Heart left ventricle (tissue), 16 donors: ENCODE measurements at regions not wholly inside any gene's neighbourhood (a gene's known extent, or its start where the extent isn't known, plus 50 kb on each side); places are given as distances from the start of the nearest gene placed in this dataset.

ENCODE experiments used
- ATAC-seq, 4 donors: fragments of 200-7000 bp; cut with Tn5 transposase; one replicate each; pipeline ENCODE4 v1.9.1; 2020 to 2022; ENCODE audit warnings: moderate library complexity in 4 of 4, mild to moderate bottlenecking in 3 of 4, moderate number of reproducible peaks in 1 of 4
- DNase-seq, 5 donors: peaks; one replicate each; pipeline ENCODE4 v3.0.0-alpha.2; 2020
- H3K27ac ChIP-seq, 12 donors: fragments of 200-600 bp; sonication (generic) in 4 of 12; one replicate each; pipeline versions ENCODE4 v1.5.0 to v1.8.0; 2016 to 2022; ENCODE audit warnings: mild to moderate bottlenecking in 2 of 12
- H3K27me3 ChIP-seq, 9 donors: fragments of 200-600 bp; sonication (generic) in 2 of 9; one replicate each; pipeline versions ENCODE4 v1.5.1 to v1.8.0; 2016 to 2022; ENCODE audit warnings: mild to moderate bottlenecking in 3 of 9
- H3K36me3 ChIP-seq, 9 donors: fragments of 200-600 bp; sonication (generic) in 2 of 9; one replicate each; pipeline versions ENCODE4 v1.5.0 to v1.8.0; 2018 to 2022; ENCODE audit warnings: mild to moderate bottlenecking in 2 of 9
- H3K4me1 ChIP-seq, 12 donors: fragments of 200-600 bp; sonication (generic) in 4 of 12; one replicate each; pipeline versions ENCODE4 v1.5.0 to v1.8.0; 2016 to 2022; ENCODE audit warnings: mild to moderate bottlenecking in 3 of 12
- H3K4me3 ChIP-seq, 12 donors: fragments of 200-600 bp; sonication (generic) in 4 of 12; one replicate each; pipeline versions ENCODE4 v1.5.0 to v1.8.0; 2017 to 2022; ENCODE audit warnings: mild to moderate bottlenecking in 9 of 12, moderate library complexity in 4 of 12
- H3K9me3 ChIP-seq, 12 donors: fragments of 200-600 bp; sonication (generic) in 4 of 12; one replicate each; pipeline versions ENCODE4 v1.5.0 to v1.8.0; 2016 to 2022; ENCODE audit warnings: mild to moderate bottlenecking in 1 of 12
- POLR2A ChIP-seq, 2 donors: fragments of 450-650 bp; IDR thresholded peaks; one replicate each; pipeline ENCODE4 v1.6.1; 2017; ENCODE audit warnings: antibody characterized with exemption in 2 of 2, mild to moderate bottlenecking in 2 of 2, moderate library complexity in 2 of 2
- WGBS, 4 donors: extraction: QIAGEN DNeasy Blood & Tissue Kit in 2 of 4; methylation state at CpG; one replicate each; pipeline versions ENCODE4 v1.1.5 to v1.1.7; 2013 to 2018; 5-methylcytosine and 5-hydroxymethylcytosine counted together
- intact Hi-C, 10 donors: fragments of 100-400 bp; cut with DNase I; formaldehyde crosslinking; loops; one replicate each; pipeline versions ENCODE4 v1.11.1 to v1.14.2; 2022
- TF ChIP-seq, protein P1 (sequence below), 12 donors: fragments of 200-600 bp; sonication (generic) in 4 of 12; IDR thresholded peaks; one replicate each; pipeline versions ENCODE4 v1.5.0 to v1.8.0; 2018 to 2022; ENCODE audit warnings: antibody characterized with exemption in 12 of 12, mild to moderate bottlenecking in 5 of 12
- donor health status: ischemic (EF 13 %, LVEDD 7.1; RV severe dilation, severe dysfunction).
- donor health status: healthy with polysubstance abuse.
- donor health status: DM: no; HTN: yes; CAD: no.
- donor health status: DM: no; HTN: no; CAD: no.
- donor health status: ischemic (EF 25% LVEDD 6.9; RV normal size, moderate dysfunction).
- donor health status: ischemic (EF 25% LVEDD 5.7; RV mildly dilated, moderate dysfunction).
- donor health status: healthy.
- donor health status: DM: yes; HTN: yes; CAD: no.
- donor health status: ischemic (EF 35%, LVEDD 5.7; RV mildly dilated, moderate dysfunction).
- donor health status: nonischemic (EF 11% LVEDD 7.7; RV severe dilation, severe dysfunction).
- donor health status: DM: yes; HTN: yes; CAD: no.
- donor health status: PGD.
- donor health status: ischemic (EF 29% LVEDD 5.4; RV normal size, mild dysfunction).
- donor health status: nonischemic (EF 23%, LVEDD 6.1; RV moderate dilation, normal function).

DNA sequence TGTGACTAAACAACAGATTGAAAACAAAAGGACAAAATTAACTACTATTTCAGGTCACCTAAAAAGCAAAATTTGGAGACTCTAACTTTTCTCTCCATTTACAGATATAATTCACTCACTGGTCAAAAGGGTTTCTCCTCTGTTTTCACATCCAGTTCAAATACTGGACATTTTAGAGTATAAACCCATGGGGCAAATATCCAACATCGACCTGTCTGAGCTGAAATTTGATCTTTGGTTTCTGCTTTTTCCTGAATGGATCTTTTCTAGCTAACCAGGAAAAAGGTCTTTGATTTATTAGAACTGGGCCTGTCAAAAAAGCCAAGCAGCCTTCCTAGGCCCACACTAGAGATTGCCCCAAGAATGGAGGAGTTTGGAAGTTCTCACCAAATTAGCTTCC, 69.3 kb upstream of the SATB2 start:
- H3K4me1 ChIP-seq = no peaks in the 10 kb centered on the region
- intact Hi-C loops = no loop called here
- no peaks in the 10 kb centered on the region for H3K36me3 ChIP-seq
- WGBS, 4 donors = 71 to 76% (median 73%) methylated on average over 1 of the region's 1 CpG
- H3K4me3 ChIP-seq = no peak overlapping the region
- ATAC-seq (no peak), DNase-seq (no peak)
- TF ChIP-seq, protein P1, sequence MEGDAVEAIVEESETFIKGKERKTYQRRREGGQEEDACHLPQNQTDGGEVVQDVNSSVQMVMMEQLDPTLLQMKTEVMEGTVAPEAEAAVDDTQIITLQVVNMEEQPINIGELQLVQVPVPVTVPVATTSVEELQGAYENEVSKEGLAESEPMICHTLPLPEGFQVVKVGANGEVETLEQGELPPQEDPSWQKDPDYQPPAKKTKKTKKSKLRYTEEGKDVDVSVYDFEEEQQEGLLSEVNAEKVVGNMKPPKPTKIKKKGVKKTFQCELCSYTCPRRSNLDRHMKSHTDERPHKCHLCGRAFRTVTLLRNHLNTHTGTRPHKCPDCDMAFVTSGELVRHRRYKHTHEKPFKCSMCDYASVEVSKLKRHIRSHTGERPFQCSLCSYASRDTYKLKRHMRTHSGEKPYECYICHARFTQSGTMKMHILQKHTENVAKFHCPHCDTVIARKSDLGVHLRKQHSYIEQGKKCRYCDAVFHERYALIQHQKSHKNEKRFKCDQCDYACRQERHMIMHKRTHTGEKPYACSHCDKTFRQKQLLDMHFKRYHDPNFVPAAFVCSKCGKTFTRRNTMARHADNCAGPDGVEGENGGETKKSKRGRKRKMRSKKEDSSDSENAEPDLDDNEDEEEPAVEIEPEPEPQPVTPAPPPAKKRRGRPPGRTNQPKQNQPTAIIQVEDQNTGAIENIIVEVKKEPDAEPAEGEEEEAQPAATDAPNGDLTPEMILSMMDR (IDR thresholded peaks at IDR 0.05) = no peak
- no peak for TF ChIP-seq POLR2A (IDR thresholded peaks at IDR 0.05)
- H3K27ac ChIP-seq = no peak overlapping the region
- H3K27me3 ChIP-seq = no peaks in the 10 kb centered on the region
- peaks cover 0 to 7% (median 0%) of the 10 kb centered on the region in 12 donors for H3K9me3 ChIP-seq

DNA sequence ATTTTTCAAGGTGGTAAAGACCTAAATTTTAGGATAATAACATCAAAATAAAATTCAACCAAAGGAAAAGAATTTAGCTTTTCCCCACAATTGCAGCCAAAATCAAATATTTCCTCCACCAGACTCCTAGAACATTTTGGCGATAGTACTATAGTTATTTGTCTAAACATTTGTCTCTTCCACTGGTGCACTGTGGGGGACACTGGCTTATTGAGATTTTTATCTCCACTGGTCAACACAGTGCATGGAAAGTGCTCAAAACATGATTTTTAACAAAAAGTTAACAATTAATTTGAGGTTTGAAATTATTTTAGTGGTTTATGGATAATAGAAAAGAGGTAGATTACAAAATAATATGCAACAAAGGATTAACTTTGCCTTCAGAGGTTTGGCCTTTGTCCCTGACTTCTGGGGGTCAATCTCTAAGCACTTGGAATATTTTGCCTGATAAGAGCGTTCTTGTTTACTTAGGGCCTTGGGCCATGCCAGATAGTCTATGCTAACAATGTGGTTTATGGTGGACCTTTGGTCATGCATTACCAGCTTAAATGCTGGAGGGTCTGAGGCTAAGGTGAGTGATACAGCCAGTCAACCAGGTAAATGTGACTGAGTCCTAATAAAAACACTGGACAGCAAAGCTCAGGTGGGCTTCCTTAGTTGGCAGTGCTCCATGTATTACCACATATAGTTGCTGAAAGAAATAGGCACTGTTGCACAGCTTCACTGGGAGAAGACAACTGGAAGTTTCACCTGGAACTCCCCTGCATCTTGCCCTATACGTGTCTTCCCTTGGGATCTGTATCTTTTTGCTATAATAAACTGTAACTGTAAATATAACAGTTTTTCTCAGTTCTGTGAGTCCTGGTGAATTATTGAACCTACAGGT, 67.2 kb upstream of the SATB2 start:
- H3K27me3 ChIP-seq = no peaks in the 10 kb centered on the region
- no peaks in the 10 kb centered on the region for H3K36me3 ChIP-seq
- 73 to 80% (median 79%) methylated on average over 3 of the region's 3 CpGs for whole genome bisulfite sequencing, 4 donors
- intact Hi-C loops = no loop called here
- DNase-seq (no peak), ATAC-seq (no peak)
- no peak for TF ChIP-seq POLR2A (IDR thresholded peaks at IDR 0.05)
- TF ChIP-seq, protein P1 (IDR thresholded peaks at IDR 0.05) = no peak
- H3K4me1 ChIP-seq = no peaks in the 10 kb centered on the region
- H3K27ac ChIP-seq = no peak overlapping the region
- no peak overlapping the region for H3K4me3 ChIP-seq
- H3K9me3 ChIP-seq = peaks cover 0 to 7% (median 0%) of the 10 kb centered on the region in 12 donors

DNA sequence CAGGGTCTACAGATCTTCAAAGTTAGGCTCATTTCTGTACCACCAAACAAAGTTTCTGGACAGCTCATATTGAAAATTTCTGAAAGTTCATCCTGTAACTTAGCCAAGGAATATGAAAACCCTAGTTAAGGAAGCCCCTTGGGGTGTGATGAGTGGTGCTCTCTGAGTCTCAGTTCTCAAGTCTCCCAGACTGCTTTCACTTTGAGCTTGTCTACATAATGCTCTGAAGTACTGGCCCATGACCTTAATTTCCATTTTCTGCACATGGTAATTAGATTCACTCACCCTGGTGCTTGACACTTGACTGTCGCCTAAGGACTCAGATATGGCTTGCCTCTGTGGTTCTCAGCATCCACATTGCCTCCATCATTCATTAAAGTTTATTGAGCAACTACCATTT, 51.7 kb upstream of the SATB2 start:
- 60 to 79% (median 70%) methylated on average over 1 of the region's 1 CpG for WGBS, 4 donors
- intact Hi-C loops = no loop called here
- ATAC-seq = no peak

More for the DNA sequence above, 51.7 kb upstream of the SATB2 start:
- Histone ChIP-seq H3K27me3 (peaks cover 0 to 26% (median 0%) of the 10 kb centered on the region in 9 donors), H3K4me1 (no peaks in the 10 kb centered on the region), H3K36me3 (no peaks in the 10 kb centered on the region), H3K4me3 (no peak overlapping the region), H3K27ac (no peak overlapping the region), H3K9me3 (no peaks in the 10 kb centered on the region)
- no peak for TF ChIP-seq POLR2A (IDR thresholded peaks at IDR 0.05)
- TF ChIP-seq, protein P1 (IDR thresholded peaks at IDR 0.05) = no peak
- no peak for DNase-seq
